Testis (tissue), 2 donors: ENCODE measurements at regions not wholly inside any gene's neighbourhood (a gene's known extent, or its start where the extent isn't known, plus 50 kb on each side); places are given as distances from the start of the nearest gene placed in this dataset.

Experiments
- POLR2A ChIP-seq: fragments of 450-650 bp; IDR thresholded peaks from one replicate; pipeline ENCODE4 v1.6.1; 2017; ENCODE audit warnings: antibody characterized with exemption, mild to moderate bottlenecking, moderate library complexity
- TF ChIP-seq, protein P1 (sequence below), 3 experiments: fragments of 450-650 bp in 2 of 3; fragments of 200-600 bp in 1 of 3; sonication (generic) in 1 of 3; IDR thresholded peaks; one replicate each; pipeline ENCODE4 v1.5.1; 2016 to 2019; ENCODE audit warnings: antibody characterized with exemption in 3 of 3, mild to moderate bottlenecking in 2 of 3, moderate library complexity in 1 of 3

DNA sequence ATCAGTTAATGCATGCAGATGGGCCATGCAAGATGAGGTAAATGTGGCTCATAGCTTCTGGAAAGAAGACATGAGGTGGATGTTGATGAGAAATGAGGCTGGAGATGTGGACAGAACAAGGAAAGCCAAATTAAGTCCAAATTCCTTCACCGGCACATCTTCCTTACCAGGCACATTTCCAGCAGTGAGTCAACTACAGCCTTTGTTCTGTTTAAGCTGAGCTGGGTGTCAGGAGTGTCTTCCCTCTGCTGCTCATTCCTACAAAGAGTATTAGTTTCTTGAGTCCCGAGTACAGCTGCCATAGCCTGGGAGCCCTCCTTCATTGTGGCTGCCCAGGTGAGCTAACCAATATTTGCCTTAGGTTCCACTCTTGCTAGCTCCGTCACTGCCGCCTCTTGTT, 945.0 kb downstream of the SLC4A3 start:
- no peak for TF ChIP-seq POLR2A
- TF ChIP-seq, protein P1, sequence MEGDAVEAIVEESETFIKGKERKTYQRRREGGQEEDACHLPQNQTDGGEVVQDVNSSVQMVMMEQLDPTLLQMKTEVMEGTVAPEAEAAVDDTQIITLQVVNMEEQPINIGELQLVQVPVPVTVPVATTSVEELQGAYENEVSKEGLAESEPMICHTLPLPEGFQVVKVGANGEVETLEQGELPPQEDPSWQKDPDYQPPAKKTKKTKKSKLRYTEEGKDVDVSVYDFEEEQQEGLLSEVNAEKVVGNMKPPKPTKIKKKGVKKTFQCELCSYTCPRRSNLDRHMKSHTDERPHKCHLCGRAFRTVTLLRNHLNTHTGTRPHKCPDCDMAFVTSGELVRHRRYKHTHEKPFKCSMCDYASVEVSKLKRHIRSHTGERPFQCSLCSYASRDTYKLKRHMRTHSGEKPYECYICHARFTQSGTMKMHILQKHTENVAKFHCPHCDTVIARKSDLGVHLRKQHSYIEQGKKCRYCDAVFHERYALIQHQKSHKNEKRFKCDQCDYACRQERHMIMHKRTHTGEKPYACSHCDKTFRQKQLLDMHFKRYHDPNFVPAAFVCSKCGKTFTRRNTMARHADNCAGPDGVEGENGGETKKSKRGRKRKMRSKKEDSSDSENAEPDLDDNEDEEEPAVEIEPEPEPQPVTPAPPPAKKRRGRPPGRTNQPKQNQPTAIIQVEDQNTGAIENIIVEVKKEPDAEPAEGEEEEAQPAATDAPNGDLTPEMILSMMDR (IDR thresholded peaks at IDR 0.05), result no peak
